HG03558 (cell line): ENCODE measurements at regions not wholly inside any gene's neighbourhood (a gene's known extent, or its start where the extent isn't known, plus 50 kb on each side); places are given as distances from the start of the nearest gene placed in this dataset.
"Not testable (repeated sequence)": the region's sequence is repeated elsewhere in the genome, so short reads cannot be mapped to it uniquely, and the experiment has no call there.

ENCODE experiments used
- ATAC-seq: cut with Tn5 transposase; IDR thresholded peaks from one replicate; pipeline ENCODE4 v1.9.1; 2021; ENCODE audit warnings: moderate number of reproducible peaks; ENCODE audit not compliant: unreplicated experiment; ENCODE audit errors: extremely low read depth

DNA sequence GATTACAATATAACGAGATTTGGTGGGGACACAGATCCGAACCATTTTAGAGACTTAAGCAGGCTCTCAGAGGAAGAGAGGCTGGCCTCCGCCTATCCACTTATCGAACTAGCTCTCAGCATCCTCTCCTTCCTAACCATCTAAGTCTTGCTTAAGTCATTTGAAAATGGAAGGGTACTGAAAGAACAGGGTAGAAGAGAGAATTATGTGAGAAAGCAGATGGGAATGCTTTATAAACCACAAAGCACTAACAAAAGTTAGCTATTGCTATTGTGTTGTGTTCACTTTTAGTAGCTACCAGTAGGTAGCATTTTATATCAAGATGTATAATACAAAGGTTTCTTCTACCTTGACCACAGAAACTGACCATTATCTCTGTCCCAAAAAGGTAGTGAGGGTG, 153.4 kb upstream of the CADM1 start:
- ATAC-seq = no peak

DNA sequence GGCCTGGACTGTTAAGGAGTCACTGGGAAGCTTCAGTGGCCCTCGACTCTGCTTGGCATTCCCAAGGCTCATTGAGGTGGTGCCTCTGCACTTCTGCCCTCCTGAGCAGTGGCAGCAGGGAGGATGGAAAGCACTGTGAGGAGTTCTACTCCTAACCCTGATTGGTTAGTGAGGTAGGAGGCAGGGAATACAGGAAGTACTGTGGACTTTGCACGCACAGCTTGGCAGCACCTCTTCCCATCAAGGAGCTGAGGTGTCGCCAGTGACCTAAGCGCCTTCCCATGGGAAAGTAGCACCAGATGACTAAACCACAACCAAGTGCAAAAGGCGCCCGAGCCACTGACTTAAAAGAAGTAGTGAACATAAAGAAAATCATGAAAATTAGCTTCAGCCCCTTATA, 152.5 kb upstream of the CADM1 start:
- ATAC-seq = no peak

GRCh38 chr11:115656041-115656440, 151.8 kb upstream of the CADM1 start:
- no peak for ATAC-seq

DNA sequence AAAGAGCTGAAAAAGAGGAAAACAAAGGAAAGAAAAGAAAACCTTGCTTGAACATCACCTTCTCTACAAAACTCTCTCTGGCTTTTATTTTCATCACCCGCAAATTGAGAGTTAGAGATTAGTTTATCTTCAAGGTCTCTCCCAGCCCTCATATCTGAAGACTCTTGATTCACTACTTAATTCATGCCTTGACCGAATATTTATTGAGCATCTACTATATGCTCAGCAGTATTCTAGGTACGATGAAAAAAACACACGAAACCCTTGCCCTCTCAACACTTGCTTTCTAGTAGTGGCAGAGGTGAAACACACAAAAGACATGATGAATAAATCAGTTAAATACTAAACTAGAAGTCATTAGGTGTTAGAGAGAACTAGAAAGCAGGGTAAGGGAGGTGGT, 150.6 kb upstream of the CADM1 start:
- ATAC-seq = no peak

GRCh38 chr11:115653926-115654325, 149.7 kb upstream of the CADM1 start:
- no peak for ATAC-seq

- no peak for ATAC-seq
These were observed 148.9 kb upstream of the CADM1 start for GRCh38 chr11:115653076-115653475.

DNA sequence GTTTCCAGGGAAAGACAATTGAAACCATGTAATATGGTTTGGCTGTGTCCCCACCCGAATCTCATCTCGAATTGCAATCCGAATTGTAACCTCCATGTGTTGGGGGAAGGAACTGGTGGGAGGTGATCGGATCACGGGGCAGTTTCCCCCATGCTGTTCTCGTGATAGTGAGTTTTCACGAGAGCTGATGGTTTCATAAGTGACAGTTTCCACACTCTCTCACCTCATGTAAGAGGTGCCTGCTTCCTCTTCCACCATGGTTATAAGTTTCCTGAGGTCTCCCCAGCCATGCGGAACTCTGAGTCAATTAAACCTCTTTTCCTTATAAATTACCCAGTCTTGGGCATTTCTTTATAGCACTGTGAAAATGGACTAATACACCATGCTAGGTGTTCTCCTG, 148.3 kb upstream of the CADM1 start:
- ATAC-seq = no peak

GRCh38 chr11:115652094-115652493, 147.9 kb upstream of the CADM1 start:
- no peak for ATAC-seq

DNA sequence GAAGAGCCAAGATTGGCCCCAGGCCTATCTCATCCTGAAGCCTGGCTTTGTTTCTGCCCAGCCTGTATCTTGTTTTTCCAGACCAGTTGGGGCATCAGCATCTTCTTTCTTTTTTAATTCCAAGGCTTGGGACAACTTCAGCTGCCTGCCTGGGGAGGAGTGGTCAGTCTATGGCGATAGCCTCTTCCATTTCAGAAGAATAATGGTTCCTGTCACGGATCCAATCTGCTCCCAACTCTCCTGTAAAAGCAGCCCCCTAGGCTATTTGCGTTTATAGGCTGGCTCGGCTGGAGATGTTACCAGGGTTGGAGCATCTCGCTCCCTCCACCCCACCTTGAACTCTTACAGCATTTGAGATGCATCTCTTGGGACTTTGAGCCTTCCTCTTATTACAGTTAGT, 145.2 kb upstream of the CADM1 start:
- no peak for ATAC-seq

DNA sequence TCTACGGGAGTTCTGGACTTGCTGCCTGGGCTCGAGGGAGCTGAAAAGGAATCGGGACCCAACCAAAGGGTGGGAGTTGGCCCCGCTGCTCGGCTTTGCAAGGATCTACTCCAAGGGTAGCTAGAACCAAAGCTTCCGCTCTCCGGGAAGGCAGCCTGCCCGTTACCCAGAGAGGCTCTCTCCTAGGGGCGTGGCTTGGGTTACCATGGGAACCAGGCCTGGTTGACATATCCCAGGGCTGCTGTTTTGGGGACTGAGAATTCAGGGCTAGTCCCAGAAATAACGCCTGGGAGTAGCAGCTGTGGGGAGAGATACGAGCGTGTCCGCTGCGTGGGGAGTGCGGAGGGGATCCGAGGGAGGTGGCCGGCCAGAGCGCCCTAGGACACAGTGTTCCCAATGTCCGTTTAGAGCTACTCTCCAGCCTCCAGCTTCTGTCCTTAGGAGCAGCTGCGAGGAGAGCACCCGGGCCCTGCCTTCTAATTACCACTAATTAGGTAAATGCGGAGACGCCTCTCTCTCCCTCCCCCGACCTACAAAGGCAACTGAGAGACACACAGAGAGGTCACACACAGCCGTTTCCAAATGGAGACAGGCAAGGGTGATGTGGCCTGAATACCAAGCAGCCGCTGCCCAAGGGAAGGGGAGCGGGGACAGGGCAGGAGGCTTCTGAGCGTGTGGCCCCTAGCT, 141.6 kb upstream of the CADM1 start:
- ATAC-seq = no peak

DNA sequence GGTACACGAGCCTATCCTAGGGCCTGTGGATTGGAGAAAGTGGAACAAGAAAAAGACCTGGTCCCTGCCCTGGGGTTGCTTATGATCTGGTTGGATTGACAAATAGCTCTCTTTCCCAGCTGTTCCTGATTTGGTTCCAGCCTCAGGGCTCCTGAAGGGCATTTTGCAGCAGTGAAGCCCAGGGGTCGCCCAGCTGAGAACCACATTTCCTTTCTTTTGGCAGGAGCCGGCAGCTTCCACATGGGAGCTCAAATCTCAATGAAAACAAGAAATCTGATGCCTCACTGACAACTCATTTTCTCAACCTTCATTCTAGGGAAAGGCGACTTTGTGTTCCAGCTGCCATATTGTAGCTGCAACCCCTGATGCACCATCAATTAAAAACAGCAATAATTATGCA, 140.6 kb upstream of the CADM1 start:
- ATAC-seq = no peak

- ATAC-seq = no peak
These were observed 139.5 kb upstream of the CADM1 start for GRCh38 chr11:115643549-115644270.

DNA sequence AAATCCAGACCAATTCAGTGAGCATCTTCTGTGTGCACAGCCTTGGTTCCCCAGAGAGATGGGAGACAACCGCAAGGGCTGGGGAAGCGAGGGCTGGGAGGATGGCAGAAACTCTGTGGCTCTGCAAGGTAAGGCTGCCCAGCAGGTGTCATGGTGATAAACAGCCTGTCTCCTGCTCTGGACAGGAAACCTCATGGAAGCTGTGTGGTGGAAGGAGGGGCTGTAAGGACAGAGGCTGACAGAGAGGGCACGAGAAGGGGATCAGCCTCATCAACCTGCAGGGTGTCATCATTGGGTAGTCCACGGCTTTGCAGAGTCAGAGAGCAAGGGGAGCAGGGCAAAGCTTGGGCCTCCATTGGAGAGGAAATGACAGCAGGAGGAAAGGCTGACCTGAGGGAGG, 138.4 kb upstream of the CADM1 start:
- ATAC-seq = no peak

- no peak for ATAC-seq
These were observed 133.5 kb upstream of the CADM1 start for GRCh38 chr11:115637599-115638241.

DNA sequence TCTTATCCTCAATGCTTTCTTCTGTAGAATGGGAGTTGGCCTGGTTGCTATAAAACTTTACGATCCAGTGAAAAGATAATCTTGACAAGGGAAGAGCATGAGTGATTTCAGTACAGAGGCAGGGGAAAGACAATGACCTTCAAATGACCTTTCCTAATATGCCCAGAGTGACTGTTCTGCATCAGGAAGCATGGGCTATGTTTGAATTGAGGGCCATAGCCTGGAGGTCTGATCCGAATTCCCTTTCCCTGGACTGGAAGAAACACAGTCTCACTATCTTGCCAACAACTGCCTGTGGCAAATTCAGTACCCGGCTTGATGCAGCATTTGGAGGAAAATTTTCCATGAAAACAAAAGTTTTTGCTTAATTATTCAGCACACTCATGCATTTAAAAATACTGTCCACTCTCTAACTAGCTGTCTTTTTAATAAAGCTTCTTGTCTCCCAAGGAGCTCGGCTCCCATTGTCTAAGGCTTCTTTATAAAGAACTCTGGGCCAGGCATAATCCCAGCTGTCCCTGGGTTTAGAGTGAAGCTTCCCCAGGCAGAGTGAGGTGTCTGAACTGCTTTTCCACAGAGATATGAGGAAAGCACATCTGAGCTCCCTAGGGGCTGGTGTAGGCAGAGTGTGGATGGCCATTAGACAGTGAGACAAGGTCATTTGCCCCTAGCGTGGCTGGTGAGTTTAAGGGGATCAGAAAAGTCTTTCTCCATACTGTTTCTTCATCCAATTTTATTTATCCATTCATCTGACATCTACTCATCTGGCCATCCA, 132.7 kb upstream of the CADM1 start:
- ATAC-seq = no peak

DNA sequence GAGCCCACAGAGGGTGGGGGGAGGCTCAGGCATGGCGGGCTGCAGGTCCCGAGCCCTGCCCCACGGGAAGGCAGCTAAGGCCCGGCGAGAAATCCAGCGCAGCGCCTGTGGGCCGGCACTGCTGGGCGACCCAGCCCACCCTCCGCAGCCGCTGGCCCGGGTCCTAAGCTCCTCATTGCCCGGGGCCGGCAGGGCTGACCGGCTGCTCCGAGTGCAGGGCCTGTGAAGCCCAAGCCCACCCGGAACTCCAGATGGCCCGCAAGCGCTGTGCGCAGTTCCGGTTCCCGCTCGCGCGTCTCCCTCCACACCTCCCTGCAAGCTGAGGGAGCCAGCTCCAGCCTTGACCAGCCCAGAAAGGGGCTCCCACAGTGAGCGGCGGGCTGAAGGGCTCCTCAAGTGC, 129.8 kb upstream of the CADM1 start:
- not testable (repeated sequence) for ATAC-seq

DNA sequence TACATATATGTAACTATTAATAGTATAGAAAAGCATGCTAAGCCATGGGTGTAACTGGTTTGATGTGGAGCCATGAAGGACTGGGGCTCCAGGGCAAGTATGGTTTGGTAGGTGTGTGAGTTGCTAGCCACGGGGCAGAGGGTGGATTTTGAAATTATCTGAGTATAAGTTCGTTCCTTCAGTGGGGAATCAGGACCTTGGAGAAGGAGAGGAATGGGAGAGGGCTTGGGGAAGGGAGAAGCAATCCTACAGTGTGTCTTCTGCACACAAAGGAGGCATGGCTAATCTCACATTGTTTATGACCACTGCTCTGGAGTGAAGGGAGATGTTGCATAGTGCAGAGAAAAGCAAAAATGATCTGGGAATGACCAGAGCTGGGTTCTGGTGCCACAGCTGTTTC, 127.8 kb upstream of the CADM1 start:
- no peak for ATAC-seq

DNA sequence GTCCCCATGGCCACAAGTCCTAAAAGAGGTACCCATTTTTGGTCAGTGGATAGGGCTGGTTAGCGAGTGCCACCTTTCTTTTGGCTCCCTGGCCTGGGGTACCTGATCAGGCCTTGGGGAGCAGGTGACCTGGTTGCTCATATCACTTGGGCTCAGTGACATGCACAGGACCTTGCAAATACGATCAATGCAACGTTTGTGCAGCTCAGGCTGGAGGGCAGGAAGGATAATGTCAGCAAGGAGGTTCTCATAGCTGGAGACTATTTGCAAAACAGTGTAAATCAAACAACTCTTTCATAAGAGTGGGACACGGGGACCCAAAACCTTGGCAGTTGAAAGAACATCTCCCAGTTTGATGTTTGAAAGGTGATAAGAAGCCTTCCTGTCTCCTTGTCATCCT, 127.4 kb upstream of the CADM1 start:
- ATAC-seq = no peak

DNA sequence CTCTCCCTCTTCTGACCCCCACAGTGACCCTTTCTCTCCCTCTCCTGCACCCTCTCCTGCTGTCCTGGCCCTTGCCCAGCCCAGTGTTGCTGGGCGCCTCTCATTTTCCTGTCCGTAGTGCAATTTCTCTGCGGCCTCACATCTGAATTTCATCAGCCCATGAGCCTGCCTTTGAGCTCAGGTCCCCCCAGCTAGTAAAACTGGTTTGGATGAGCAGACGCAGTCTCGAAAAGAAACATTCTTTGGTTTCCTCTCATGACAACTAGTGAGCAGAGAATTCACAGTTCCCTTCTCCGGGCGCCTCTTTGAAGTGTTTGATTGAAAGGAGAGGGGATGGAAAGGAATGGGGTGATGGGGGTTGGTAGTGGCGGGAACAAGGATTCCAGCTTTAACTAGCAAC, 126.0 kb upstream of the CADM1 start:
- ATAC-seq = no peak

DNA sequence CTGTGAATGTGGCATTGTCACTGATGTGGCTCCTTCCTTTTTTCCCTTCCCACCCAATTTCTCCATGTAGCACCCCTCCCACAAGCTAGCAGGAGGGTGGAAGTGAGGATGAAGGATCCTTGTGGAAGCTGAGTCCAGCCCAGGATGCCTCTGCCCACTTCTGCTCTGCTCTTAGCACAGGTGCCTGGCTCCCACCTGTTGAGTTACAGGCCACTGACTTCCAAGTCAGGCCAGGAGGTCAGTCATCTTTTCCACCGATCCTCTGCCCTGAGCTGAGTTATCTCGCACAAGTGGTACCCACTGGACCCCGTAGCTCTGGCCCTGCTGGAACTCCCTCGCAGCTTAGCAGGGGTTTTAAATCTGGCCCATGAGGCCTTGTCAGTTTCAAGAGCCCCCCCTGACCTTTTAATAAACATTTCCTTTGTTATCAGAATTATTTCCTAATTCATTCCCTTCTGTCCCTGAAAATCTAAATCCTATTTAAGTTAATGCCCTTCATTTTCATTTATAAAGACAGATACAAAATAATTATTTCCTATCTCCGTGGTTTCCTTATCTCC, 125.3 kb upstream of the CADM1 start:
- ATAC-seq = no peak
